DND-41 (cell line): ENCODE measurements at regions not wholly inside any gene's neighbourhood (a gene's known extent, or its start where the extent isn't known, plus 50 kb on each side); places are given as distances from the start of the nearest gene placed in this dataset.

Experiments
- ATAC-seq: fragments of 200-7000 bp; cut with Tn5 transposase; 3 replicates; pipeline ENCODE4 v1.9.1; 2021; ENCODE audit warnings: low read depth; ENCODE audit not compliant: insufficient read depth
- DNase-seq: peaks from one replicate; pipeline ENCODE4 v3.0.0-alpha.2; 2020
- H2AFZ ChIP-seq: 2 replicates; pipeline ENCODE4 v1.6.0; 2012; ENCODE audit warnings: low read depth, low read length
- H3K27ac ChIP-seq: 2 replicates; pipeline ENCODE4 v1.5.1; 2012; ENCODE audit warnings: low read length, inconsistent platforms
- H3K27me3 ChIP-seq: fragments of 200-600 bp; sonication (generic); 2 replicates; pipeline ENCODE4 v1.6.0; 2012; ENCODE audit warnings: low read length, mild to moderate bottlenecking, inconsistent platforms; ENCODE audit not compliant: insufficient read depth, poor library complexity
- H3K36me3 ChIP-seq: 2 replicates; pipeline ENCODE4 v1.5.1; 2012; ENCODE audit warnings: low read length, inconsistent platforms; ENCODE audit not compliant: insufficient read depth
- H3K4me1 ChIP-seq: 2 replicates; pipeline ENCODE4 v1.5.1; 2012; ENCODE audit warnings: mild to moderate bottlenecking, low read length; ENCODE audit not compliant: insufficient read depth
- H3K4me2 ChIP-seq: 2 replicates; pipeline ENCODE4 v1.6.0; 2012; ENCODE audit warnings: mild to moderate bottlenecking, moderate library complexity, low read length, inconsistent platforms; ENCODE audit not compliant: insufficient read depth
- H3K4me3 ChIP-seq, 2 experiments: fragments of 200-600 bp in 1 of 2; shearing (Covaris generic) in 1 of 2; 2 replicates each; pipeline ENCODE4 v1.5.1; 2012 to 2016; ENCODE audit warnings: inconsistent platforms in 2 of 2, low read length in 2 of 2, mild to moderate bottlenecking in 2 of 2, low read depth in 1 of 2, moderate library complexity in 1 of 2
- H3K79me2 ChIP-seq: 2 replicates; pipeline ENCODE4 v1.6.0; 2012; ENCODE audit warnings: low read length, inconsistent platforms; ENCODE audit not compliant: insufficient read depth
- H3K9ac ChIP-seq: 2 replicates; pipeline ENCODE4 v1.6.0; 2012; ENCODE audit warnings: low read depth, mild to moderate bottlenecking, inconsistent platforms, low read length, moderate library complexity
- H3K9me3 ChIP-seq: 2 replicates; pipeline ENCODE4 v1.5.1; 2012; ENCODE audit warnings: low read length, moderate library complexity, mild to moderate bottlenecking, inconsistent platforms; ENCODE audit not compliant: insufficient read depth, severe bottlenecking
- H4K20me1 ChIP-seq: 2 replicates; pipeline ENCODE4 v1.6.0; 2012; ENCODE audit warnings: low read length; ENCODE audit not compliant: insufficient read depth
- EZH2 ChIP-seq: IDR thresholded peaks from 3 replicates; pipeline ENCODE4 v1.6.1; 2012; ENCODE audit warnings: borderline replicate concordance, low read depth, mild to moderate bottlenecking, moderate library complexity, low read length, inconsistent platforms; ENCODE audit not compliant: severe bottlenecking
- TF ChIP-seq, protein P1 (sequence below): IDR thresholded peaks from 2 replicates; pipeline ENCODE4 v1.5.1; 2012; ENCODE audit warnings: borderline replicate concordance, low read length, moderate library complexity, mild to moderate bottlenecking; ENCODE audit not compliant: poor library complexity, severe bottlenecking; ENCODE audit errors: extremely low read depth

- peak; percentile 86 for DNase-seq
- peak overlapping the region; percentile 39 for H3K9ac ChIP-seq
- H3K27ac ChIP-seq = peak overlapping the region; percentile 75
- no peaks in the 10 kb centered on the region for H3K36me3 ChIP-seq
- no peaks in the 10 kb centered on the region for H3K27me3 ChIP-seq
- peak overlapping the region; percentile 62 for H3K4me2 ChIP-seq
- peak overlapping the region in 1 of 2 experiments; percentile 47; a peak in 2 of 4 replicates for H3K4me3 ChIP-seq
- no peak for TF ChIP-seq EZH2
- TF ChIP-seq, protein P1, sequence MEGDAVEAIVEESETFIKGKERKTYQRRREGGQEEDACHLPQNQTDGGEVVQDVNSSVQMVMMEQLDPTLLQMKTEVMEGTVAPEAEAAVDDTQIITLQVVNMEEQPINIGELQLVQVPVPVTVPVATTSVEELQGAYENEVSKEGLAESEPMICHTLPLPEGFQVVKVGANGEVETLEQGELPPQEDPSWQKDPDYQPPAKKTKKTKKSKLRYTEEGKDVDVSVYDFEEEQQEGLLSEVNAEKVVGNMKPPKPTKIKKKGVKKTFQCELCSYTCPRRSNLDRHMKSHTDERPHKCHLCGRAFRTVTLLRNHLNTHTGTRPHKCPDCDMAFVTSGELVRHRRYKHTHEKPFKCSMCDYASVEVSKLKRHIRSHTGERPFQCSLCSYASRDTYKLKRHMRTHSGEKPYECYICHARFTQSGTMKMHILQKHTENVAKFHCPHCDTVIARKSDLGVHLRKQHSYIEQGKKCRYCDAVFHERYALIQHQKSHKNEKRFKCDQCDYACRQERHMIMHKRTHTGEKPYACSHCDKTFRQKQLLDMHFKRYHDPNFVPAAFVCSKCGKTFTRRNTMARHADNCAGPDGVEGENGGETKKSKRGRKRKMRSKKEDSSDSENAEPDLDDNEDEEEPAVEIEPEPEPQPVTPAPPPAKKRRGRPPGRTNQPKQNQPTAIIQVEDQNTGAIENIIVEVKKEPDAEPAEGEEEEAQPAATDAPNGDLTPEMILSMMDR = no peak
- peaks cover 9% of the 10 kb centered on the region for H3K9me3 ChIP-seq
- no peaks in the 10 kb centered on the region for H4K20me1 ChIP-seq
- H3K79me2 ChIP-seq = no peaks in the 10 kb centered on the region
- peak; percentile 92 for ATAC-seq
- peak overlapping the region; percentile 70 for H2AFZ ChIP-seq
- H3K4me1 ChIP-seq = peaks cover 36% of the 10 kb centered on the region
Measured at GRCh38 chr4:133969202-133969848, 232.3 kb downstream of the PABPC4L start.

DNA sequence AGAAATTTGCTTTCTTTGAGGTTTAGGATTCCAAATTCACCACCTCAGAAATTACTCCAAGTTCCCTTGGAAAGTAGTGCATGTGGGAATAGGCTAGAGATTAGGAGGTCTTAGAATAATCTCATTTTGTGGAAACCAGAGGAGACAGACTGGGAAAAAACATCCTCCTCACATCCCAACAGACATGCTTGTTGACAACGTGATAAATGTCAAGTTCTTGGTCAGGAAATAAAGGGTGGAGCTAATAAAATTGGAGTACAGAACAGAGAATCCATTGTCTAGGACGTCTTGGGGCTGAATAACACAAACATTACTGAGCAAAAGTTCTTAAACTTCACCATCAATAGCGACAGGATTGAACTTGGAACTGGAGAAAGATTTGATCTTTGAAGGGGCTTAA, 233.4 kb downstream of the PABPC4L start:
- no peaks in the 10 kb centered on the region for H3K79me2 ChIP-seq
- no peaks in the 10 kb centered on the region for H3K27me3 ChIP-seq
- H3K36me3 ChIP-seq = no peaks in the 10 kb centered on the region
- TF ChIP-seq EZH2 = no peak
- TF ChIP-seq, protein P1 = no peak
- H3K4me1 ChIP-seq = peaks cover 47% of the 10 kb centered on the region
- H3K4me3 ChIP-seq = no peak overlapping the region
- DNase-seq = no peak
- no peak overlapping the region for H3K9ac ChIP-seq
- H4K20me1 ChIP-seq = no peaks in the 10 kb centered on the region
- H3K27ac ChIP-seq = no peak overlapping the region
- H3K4me2 ChIP-seq = no peak overlapping the region
- ATAC-seq = no peak
- H2AFZ ChIP-seq = no peak overlapping the region
- H3K9me3 ChIP-seq = peaks cover 9% of the 10 kb centered on the region

DNA sequence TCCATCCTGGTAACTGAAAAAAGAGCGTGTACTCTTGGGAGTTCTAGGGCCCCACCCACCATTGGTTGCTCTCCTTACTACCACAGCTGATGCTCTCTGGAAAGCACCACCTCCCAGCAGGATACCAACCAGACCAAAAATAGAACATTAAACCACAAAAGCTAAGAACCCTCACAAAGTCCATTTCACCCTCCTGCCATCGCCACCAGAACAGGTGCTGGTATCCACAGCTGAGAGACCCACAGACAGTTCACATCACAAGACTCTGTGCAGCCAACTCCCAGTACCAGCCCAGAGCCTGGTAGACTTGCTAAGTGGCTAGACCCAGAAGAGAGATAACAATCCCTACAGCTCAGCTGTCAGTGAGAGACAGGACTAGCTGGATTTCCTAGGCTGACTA, 240.6 kb downstream of the PABPC4L start:
- TF ChIP-seq, protein P1 = no peak
- no peak for TF ChIP-seq EZH2
- Histone ChIP-seq H3K27me3 (no peaks in the 10 kb centered on the region), H3K4me2 (no peak overlapping the region), H3K9me3 (peaks cover 13% of the 10 kb centered on the region), H2AFZ (0 out of 2 replicates have a peak overlapping the region, but pooled peaks have one; percentile 4), H3K79me2 (no peaks in the 10 kb centered on the region), H3K9ac (no peak overlapping the region), H3K4me1 (peaks cover 43% of the 10 kb centered on the region), H3K27ac (peak overlapping the region; percentile 63; the same call in 1 of the 2 replicates), H3K4me3 (no peak overlapping the region), H3K36me3 (no peaks in the 10 kb centered on the region), H4K20me1 (no peaks in the 10 kb centered on the region)
- ATAC-seq (peak; percentile 72), DNase-seq (peak; percentile 51)
